ENCODE measurements at regions not wholly inside any gene's neighbourhood (a gene's known extent, or its start where the extent isn't known, plus 50 kb on each side); places are given as distances from the start of the nearest gene placed in this dataset.

DNA sequence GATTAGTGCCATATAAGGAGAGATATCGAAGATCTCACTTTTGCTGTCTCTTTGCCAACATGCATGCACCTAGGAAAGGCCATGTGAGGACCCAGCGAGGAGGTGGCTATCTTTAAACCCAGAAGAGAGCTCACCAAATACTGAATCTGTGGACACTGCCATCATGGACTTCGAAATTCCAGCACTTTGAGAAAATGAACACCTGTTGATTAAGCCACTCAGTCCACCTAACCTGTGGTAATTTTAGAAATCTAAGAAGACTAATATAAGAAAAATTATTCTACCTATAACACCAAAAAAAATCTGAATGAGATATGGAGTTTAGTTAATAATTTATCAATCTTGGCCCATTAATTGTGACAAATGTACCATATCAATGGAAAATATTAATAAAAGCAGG lies 193.6 kb upstream of the CARD18 start:
- no peak for TF ChIP-seq EZH2 (IDR thresholded peaks at IDR 0.05; ENCODE audit: insufficient read depth, poor library complexity, severe bottlenecking)
- TF ChIP-seq EZH2phosphoT487 (IDR thresholded peaks at IDR 0.05; ENCODE audit: insufficient read depth, low read depth), result no peak
